ENCODE measurements at regions not wholly inside any gene's neighbourhood (a gene's known extent, or its start where the extent isn't known, plus 50 kb on each side); places are given as distances from the start of the nearest gene placed in this dataset.

DNA sequence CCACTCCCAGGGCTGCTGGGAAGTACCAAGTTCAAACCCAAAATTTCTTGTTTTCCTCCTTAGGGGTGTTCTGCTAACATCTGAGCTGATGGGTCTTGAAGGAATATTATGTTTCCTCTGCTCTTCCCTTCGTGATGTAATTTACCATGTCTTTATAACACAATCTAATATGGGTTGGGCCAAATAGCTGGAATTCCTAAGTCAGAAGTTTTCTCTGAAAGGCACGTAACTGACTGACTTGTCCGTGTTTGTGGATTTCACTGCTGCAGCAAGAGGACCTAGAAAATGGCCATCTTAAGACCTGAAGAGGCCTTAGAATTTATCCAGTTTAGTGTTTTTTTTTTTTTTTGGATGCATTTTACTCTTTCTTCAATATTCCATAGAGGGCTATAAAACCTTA, 256.7 kb downstream of the DCDC2C start:
- no peak for DNase-seq (ENCODE audit: low spot score)

DNA sequence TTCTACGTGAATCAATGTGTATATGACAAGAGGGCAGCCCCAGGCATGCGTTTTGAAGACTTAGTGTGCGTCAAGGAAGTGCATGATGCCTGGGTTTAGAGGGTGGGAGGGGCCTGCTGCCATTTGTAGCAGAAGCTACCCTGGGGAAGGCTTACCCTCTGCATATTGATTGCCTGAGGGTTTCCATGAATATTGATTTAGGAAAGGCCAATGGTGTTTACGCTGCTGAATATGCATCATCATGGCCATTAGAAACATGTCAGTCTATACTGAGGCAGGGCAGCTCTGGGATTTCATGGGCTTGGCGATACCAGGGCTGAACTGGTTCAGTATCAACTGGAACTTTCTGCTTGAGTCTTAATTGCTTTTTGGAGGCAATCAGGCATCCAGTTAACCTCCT, 259.3 kb downstream of the DCDC2C start:
- no peak for DNase-seq (ENCODE audit: low spot score)

DNA sequence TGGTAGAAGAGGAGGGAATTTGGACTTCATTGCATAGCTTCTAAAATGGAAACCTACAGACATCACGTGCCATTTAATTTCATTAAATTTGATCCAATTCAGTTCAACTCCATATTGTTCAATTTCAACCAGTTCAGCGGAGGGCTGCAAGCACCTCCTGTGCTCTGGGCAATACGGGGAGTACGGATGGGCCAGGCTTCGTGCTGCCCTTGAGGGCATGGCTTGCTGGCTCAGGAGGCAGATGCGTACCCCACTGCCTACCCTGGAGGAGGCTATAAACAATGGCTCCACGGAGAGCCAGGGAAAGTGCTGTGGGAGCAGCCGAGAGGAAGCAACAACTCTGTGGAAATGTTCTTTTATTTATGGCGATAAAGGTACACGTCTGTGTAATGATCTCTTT, 261.8 kb downstream of the DCDC2C start:
- no peak for DNase-seq (ENCODE audit: low spot score)

DNA sequence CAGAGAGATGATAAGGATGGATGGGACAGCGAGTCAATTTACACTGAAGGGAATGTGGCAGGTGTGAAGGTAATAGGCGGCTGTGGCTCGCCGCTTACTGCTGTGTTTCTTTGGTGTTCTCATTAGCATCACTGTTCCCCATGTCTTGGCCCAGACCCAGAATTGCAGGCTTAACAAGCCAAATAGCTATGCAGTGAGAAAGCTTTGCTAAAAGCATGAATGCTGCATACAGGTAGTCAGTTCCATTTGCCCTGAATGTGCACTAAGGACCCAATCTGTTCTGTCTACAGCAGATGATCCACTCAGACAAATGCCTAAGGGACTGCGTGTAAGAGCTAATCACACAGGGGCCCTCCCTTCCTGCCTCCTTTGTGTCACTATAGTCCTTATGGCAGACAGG, 262.6 kb downstream of the DCDC2C start:
- no peak for DNase-seq (ENCODE audit: low spot score)

DNA sequence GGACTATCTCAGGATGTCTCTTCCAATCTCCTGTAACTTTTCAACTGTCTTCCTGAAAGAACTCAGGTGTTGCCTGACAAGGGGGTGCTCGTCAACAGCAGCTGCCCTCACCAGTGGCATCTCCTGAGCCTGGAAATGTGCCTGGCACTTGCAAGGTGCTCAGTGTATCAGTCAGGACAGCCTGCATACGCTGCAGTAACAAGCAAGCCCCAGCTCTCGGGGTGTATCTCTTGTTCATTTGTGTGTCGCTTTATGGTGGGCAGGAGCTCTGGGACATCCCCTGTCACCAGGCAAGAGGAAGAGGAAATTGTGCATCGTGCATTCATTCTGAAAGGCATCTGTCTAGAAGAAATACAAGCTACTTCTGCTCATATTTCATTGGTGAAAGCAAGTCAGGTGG, 263.1 kb downstream of the DCDC2C start:
- no peak for DNase-seq (ENCODE audit: low spot score)

DNA sequence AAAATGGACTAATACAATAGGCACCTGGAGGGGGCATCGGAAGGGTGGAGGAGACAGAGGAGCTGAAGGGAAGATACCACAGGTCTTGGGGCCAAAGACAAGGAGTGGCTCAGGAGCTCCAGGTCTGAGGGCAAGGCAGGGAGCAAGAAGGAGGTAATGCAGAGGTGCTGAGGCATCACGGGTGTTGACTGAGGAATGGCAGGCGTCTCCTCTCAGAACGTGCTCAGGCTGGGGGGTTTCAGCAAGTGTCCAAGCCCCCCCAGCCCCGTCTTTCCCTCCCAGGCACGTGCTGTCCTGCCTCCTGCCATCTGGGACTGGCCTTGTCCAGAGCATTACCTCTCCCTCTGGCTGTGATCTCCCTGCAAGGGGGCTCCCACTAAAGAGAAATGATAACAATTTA, 265.4 kb downstream of the DCDC2C start:
- DNase-seq (ENCODE audit: low spot score), result no peak

DNA sequence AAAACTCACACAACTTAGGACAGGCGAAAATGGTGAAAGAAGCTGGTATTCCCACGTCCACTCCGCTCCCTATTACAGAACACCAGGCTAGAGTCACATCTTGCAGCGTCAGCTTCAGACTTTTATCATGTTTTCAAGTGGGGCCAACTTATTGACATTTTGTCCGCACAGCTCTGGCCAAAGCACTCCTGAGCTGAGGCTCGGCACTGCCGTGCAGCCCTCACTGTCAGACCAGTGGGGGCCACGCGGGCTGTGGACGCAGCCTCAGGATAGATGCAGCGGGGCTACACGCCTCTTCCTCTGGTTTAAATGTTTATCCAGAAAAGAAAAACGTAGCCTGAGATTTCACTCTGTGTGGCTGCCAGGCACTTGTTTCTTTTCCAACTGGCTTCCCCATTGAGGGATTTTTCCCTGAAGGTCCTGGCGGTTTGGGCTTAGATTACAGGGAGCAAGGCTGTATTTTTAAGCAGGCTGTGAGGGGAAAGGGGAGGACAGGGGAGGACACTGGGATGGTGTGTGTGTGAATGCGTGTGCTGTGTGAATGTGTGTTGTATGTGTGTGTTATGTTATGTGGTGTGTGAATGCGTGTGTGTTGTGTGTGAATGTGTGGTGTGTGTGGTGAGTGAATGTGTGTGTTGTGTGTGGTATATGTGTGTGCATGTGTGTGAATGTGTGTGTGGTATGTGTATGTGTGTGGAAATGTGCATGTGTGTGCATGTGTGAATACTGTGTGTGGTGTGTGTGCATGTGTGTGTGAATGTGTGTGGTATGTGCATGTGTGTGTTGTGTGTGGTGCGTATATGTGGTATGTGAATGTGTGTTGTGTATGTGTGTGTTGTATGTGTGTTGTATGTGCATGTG, 267.6 kb downstream of the DCDC2C start:
- DNase-seq (ENCODE audit: low spot score), result no peak

DNA sequence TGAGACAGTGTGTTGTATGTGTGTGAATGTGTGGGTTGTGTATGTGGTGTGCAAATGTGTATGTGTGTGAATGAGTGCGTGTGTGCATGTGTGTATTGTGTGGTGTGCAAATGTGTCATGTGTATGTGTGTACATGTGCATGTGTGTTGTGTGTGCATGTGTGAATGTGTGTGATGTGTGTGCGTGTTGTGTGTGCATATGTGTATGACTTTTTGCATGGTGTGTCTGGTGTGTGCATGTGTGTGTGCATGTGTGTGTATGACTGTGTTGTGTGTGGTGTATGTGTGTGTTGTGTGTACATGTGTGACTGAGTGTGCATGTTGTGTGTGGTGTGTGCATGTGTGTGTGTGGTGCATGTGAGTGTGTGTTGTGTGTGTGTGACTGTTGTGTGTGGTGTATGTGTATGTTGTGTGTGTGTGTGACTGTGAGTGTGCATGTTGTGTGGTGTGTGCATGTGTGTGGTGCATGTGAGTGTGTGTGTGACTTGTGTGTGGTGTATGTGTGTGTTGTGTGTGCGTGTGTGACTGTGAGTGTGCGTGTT, 268.3 kb downstream of the DCDC2C start:
- no peak for DNase-seq (ENCODE audit: low spot score)

DNA sequence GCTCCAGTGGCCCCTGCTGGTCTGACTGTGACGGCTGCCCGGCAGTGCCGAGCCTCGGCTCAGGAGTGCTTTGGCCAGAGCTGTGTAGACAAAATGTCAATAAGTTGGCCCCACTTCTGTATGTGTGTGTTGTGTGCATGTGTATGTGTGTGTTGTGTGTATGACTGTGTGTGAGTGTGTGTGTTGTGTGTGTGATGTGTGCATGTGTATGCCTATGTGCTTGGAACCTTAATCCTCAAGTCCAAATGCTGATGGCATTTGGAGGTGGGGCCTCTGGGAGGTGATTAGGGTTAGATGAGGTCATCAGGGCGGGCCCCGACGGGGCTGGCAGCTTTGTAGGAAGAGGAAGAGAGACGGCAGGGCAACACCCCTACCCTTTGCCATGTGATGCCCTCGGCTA, 269.0 kb downstream of the DCDC2C start:
- no peak for DNase-seq (ENCODE audit: low spot score)

DNA sequence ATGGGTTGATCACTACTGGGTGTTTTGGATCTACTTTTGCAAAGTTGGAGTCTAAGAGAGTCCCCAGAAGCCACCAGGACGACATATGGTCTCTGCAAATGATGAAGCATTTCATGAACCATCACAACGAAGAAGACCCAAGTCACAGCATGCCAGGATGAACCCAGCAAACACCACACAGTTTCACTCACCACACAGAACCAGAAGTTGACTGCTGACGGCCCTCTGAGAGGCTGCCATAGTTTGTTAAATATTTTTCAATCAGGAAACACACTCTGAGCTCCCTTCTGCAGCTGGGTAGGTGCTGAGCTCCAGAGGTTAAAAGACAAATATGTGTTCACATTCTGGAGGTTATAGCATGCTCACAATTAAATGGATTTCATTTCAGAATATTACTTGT, 271.4 kb downstream of the DCDC2C start:
- DNase-seq (ENCODE audit: low spot score), result no peak

DNA sequence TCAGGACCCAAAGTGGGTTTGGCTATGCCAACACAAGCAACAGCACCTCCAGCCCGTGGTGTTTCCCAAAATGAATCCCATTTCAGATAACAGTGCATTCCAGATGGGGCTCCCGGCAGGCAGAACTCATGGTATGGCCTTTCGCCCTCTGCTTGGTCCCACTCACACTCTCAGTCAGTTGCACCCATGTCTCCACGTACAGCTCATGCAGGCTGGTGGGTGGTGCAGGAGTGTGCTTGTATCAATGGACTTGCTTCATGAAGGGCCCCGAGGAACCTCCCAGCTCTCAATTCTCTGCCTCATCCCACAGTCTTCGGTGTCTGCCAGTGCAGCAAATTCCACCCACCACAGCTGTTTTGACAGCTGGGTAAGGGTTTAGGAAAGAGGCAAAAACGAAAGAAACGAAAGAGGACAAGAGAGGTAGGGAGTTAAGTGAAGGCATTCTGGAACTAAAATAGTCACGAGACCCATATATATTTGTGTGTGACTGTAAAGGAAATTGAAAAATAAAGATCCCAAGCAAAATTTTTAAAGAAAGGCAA, 278.1 kb downstream of the DCDC2C start:
- DNase-seq (ENCODE audit: low spot score), result no peak

DNA sequence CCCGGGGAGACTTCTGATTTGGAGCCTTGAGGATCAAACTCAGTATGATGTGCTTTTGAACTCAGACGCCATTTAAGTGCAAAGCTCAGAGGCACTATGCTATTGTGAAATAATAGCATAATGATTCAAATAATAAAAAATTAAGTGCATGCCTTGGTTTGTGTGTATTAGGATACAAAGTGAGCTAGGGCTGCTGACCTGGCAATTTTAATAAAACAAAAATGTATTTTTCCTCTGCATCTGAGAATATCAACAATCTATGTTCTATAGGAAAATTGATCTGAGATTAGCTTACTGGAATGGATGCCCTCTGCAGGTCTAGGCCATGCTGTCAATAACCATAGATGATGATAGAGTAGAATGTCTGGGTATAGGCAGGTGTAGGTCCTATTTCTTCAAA, 278.8 kb downstream of the DCDC2C start:
- no peak for DNase-seq (ENCODE audit: low spot score)

DNA sequence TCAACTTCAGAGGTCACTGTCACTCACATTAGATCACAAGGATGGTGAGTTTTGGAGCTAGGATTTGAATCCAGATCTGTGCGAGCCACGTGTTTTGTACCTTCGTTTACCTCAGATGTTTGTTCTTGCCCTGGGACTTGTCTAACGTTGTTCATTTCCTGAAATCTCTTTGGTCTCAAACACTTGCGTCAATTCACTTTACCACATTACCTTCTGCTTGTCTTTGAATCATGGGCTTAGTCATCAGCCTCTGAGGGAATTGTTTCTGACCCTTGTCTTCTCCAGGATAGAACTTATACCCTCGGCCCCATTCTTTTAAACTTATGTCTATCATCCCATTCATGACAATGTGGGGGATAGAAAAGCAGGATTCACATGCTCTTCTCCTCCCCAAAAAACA, 282.7 kb downstream of the DCDC2C start:
- no peak for DNase-seq (ENCODE audit: low spot score)

DNA sequence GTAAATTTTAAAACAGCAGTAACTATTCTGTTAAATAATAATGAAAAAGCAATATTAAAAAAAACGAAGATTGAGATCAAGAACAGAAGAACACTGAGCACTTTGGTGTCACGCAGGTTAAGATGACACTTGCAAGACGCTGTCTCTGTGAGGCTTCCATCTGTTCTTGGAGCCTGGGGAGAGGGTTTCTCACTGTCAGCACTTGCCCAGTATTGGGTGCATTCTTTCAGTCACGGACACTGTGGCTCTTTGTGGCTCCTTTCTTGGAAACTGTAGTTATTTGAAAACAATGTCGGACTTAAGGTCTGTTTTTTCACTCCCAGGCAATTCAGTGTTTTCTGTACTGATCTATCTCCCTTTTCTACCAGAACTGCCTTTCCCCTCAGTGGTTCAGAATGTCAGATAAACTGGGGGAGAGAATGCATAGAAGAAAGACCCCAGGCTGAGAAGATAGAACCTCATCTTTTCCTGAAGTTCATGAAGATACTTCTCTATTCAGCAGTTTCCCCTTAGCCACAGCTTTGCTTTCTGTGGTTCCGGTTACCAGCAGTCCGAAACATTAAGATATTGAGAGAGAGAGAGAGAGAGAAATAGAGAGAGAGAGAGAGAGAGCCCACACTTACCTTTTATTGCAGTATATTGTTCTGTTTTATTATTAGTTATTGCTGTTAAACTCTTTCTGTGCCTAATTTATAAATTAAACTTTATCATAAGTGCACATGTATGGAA, 283.3 kb downstream of the DCDC2C start:
- DNase-seq (ENCODE audit: low spot score), result no peak

DNA sequence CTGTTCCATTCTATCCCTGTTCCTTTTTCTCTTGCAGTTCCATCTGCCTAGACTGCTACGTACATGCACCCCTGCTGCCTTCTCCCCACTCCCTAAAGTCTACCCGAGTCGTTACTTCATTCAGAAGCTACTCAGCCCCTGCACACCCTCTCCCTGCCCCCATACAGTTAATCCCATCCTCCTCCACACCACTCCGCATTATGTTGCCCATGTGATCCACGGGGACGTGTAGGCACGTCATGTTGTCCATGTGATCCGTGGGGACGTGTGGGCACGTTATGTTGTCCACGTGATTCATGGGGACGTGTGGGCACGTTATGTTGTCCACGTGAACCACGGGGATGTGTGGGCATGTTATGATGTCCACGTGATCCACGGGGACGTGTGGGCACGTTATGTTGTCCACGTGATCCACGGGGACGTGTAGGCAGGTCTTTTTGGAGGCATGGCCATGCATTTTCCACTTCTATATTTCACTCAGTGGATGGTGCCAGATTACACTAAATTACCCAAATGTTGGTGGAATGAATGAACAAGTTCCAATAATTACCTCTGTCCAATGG, 299.5 kb downstream of the DCDC2C start:
- DNase-seq (ENCODE audit: low spot score), result no peak

DNA sequence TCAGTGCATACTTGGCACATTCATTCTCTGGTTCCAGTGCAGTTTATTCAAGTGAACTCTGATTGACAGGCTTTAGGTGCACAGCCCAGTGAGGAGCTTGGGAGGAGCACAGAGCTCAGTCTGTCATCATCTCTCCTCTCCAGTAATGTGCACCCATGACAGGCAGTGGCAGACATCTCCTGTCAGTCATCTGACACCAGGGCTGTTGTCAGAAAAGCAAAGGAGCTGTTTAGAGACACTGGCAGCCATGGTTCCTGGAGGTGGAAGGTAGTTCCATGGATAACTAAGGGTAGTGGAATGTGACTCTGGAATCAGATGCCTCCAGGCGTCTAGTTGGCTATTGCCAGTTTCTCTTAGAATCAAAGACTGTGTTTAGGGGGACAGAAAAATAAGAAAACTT, 308.8 kb downstream of the DCDC2C start:
- DNase-seq (ENCODE audit: low spot score), result no peak

DNA sequence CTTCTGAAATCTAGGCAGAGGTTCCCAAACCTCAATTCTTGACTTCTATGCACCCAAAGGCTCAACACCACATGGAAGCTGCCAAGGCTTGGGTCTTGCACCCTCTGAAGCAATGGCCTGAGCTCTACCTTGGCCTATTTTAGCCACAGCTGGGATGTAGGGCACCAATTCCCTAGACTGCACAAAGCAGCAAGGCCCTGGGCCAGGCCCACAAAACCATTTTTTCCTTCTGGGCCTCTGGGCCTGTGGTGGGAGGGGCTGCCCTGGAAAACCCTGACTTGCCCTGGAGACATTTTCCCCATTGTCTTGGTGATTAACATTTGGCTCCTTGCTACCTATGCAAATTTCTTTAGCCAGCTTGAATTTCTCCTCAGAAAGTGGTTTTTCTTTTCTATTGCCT, 315.2 kb downstream of the DCDC2C start:
- DNase-seq (ENCODE audit: low spot score), result no peak

DNA sequence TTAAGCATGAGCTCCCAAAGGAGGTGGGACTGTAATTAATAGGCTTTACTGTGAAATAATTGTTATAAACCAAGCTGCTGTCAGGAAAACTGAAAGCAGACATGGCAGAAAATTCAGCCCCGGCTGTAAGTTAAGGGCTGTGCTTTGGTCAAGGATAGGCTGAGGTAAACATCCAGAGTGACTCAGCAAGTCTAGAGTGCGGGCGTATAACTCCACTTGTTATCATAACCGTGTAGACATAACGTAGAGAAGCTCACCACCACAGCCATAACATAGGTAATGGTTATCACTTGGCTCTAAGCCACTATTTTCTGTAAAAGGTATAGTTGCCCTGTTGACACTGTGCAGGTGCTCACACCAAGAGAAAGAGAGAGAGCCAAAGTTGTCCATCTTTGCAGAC, 316.8 kb downstream of the DCDC2C start:
- DNase-seq (ENCODE audit: low spot score), result no peak

DNA sequence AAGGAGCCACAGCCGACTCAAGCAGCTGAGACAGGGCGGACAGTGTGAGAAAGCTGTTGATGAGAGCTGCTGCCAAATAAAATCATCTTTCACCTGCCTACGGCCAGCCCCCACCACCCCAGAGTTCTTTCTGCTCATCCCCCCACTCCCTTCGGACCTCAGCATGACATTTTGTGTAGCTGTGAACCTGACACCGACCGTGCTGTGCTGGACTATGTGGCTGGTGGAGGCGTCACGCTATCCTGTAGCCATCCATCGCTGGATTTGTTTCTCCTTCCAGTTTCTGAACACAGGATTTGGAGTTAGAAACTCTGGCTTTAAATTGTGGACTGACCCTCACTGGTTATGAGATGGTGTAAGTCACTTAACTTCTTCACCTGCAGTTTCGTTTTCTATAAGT, 317.3 kb downstream of the DCDC2C start:
- DNase-seq (ENCODE audit: low spot score), result no peak

DNA sequence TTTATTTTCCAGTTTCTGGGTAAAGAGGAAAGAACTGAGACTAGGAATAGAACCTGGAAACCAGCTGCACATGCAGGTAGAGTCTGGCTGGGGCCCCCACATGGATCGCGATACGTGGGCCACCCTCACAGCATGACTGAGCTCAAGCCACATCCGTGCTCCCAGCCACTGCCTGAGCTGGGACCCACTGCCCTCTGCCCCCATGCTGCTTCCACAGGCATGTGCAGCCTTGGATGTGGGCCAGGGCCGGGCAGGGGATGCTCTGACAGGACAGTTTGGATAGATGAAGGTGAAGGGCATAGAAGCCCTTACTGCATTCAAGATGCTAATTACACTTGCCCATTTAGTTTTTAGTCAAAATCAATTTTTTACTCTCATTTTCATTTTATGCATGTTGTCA, 321.2 kb downstream of the DCDC2C start:
- DNase-seq (ENCODE audit: low spot score), result no peak

DNA sequence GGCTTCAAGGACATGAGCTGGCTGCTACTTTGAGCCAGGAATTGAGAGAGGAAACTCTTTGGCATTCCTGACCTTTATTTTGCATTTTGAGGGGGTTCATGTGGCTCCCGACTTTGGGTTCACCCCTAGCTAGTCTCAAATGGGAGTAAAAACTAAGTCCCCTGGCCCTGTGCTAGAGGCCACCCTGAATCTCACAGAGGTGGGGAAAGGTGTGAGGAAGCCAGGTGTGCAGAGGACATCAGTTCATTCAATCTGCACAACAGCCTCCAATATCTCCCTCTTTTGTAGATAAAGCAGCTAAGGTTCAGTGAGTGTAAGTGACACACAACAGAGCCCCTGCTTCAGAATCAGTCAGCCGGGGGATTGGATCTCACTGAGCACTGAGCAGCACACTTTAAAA, 325.7 kb downstream of the DCDC2C start:
- DNase-seq (ENCODE audit: low spot score), result no peak

DNA sequence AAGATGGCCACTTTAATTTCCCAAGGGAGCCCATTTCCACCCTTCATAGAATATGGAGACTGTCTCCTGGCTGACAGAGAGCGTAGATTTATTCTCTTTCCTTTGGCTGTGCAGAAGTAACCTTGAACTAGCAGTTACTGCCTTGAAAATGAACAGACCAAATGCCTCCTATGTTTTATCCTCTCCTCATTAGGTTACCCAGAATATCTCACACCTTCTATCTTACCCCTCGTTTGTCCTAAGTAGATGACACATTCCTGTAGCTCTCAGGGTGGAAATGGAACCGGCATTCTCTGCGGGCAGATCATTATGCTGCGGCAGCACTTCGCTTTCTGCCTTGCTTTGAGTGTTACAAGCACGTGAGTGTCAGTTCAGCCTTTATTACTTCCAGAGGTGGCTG, 336.5 kb downstream of the DCDC2C start:
- DNase-seq (ENCODE audit: low spot score), result no peak

All from HuH-7.5 (cell line).